GM19324 (cell line): ENCODE measurements at regions not wholly inside any gene's neighbourhood (a gene's known extent, or its start where the extent isn't known, plus 50 kb on each side); places are given as distances from the start of the nearest gene placed in this dataset.
"Not testable (repeated sequence)": the region's sequence is repeated elsewhere in the genome, so short reads cannot be mapped to it uniquely, and the experiment has no call there.

ENCODE experiments used
- ATAC-seq: cut with Tn5 transposase; IDR thresholded peaks from one replicate; pipeline ENCODE4 v1.9.1; 2021; ENCODE audit warnings: mild to moderate bottlenecking, moderate library complexity; ENCODE audit not compliant: unreplicated experiment, low FRiP score

GRCh38 chr10:81532403-81532802 lies 342.6 kb upstream of the NRG3 start:
- ATAC-seq: no peak

- no peak for ATAC-seq
Measured at GRCh38 chr10:81534991-81535390, 340.0 kb upstream of the NRG3 start.

GRCh38 chr10:81541517-81541916 lies 333.5 kb upstream of the NRG3 start:
- ATAC-seq: no peak

- no peak for ATAC-seq
Measured at GRCh38 chr10:81546243-81546642, 328.8 kb upstream of the NRG3 start.

- no peak for ATAC-seq
Measured at GRCh38 chr10:81548160-81548559, 326.8 kb upstream of the NRG3 start.

GRCh38 chr10:81564143-81564542 lies 310.9 kb upstream of the NRG3 start:
- ATAC-seq: no peak

- ATAC-seq: no peak
Measured at GRCh38 chr10:81569488-81569887, 305.5 kb upstream of the NRG3 start.

- ATAC-seq: no peak
Measured at GRCh38 chr10:81570349-81570748, 304.6 kb upstream of the NRG3 start.

GRCh38 chr10:81570878-81571794 lies 303.9 kb upstream of the NRG3 start:
- no peak for ATAC-seq

- no peak for ATAC-seq
Measured at GRCh38 chr10:81575036-81575435, 300.0 kb upstream of the NRG3 start.

GRCh38 chr10:81576336-81576735 lies 298.7 kb upstream of the NRG3 start:
- no peak for ATAC-seq

GRCh38 chr10:81594991-81595390 lies 280.0 kb upstream of the NRG3 start:
- ATAC-seq: no peak

- ATAC-seq: no peak
Measured at GRCh38 chr10:81600185-81600584, 274.8 kb upstream of the NRG3 start.

- no peak for ATAC-seq
Measured at GRCh38 chr10:81603106-81603620, 271.8 kb upstream of the NRG3 start.

- not testable (repeated sequence) for ATAC-seq
Measured at GRCh38 chr10:81644485-81644884, 230.5 kb upstream of the NRG3 start.

- ATAC-seq: no peak
Measured at GRCh38 chr10:81655986-81656385, 219.0 kb upstream of the NRG3 start.

- ATAC-seq: no peak
Measured at GRCh38 chr10:81662837-81663236, 212.2 kb upstream of the NRG3 start.

- not testable (repeated sequence) for ATAC-seq
Measured at GRCh38 chr10:81664800-81665199, 210.2 kb upstream of the NRG3 start.

- ATAC-seq: no peak
Measured at GRCh38 chr10:81674941-81675340, 200.1 kb upstream of the NRG3 start.

- ATAC-seq: no peak
Measured at GRCh38 chr10:81679291-81679690, 195.7 kb upstream of the NRG3 start.

GRCh38 chr10:81680359-81680758 lies 194.6 kb upstream of the NRG3 start:
- ATAC-seq: no peak

GRCh38 chr10:81688459-81688858 lies 186.5 kb upstream of the NRG3 start:
- no peak for ATAC-seq
